Right lobe of liver (tissue), 4 donors: ENCODE measurements at regions not wholly inside any gene's neighbourhood (a gene's known extent, or its start where the extent isn't known, plus 50 kb on each side); places are given as distances from the start of the nearest gene placed in this dataset.

Experiments used
- POLR2A ChIP-seq: fragments of 450-650 bp; IDR thresholded peaks from one replicate; pipeline ENCODE4 v1.6.1; 2017; ENCODE audit warnings: antibody characterized with exemption, mild to moderate bottlenecking
- TF ChIP-seq, protein P1 (sequence below), 4 donors: fragments of 200-600 bp in 3 of 4; fragments of 450-650 bp in 1 of 4; IDR thresholded peaks; one replicate each; pipeline versions ENCODE4 v1.5.1 to v1.8.0; 2016 to 2022; ENCODE audit warnings: antibody characterized with exemption in 4 of 4, mild to moderate bottlenecking in 2 of 4
- donor health status: DM: no; HTN: no; CAD: no.
- donor health status: DM: no; HTN: no; CAD: no.
- donor health status: DM: no; HTN: yes; CAD: no.

GRCh38 chr13:47800593-47800992, 200.5 kb downstream of the SUCLA2 start:
- TF ChIP-seq, protein P1, sequence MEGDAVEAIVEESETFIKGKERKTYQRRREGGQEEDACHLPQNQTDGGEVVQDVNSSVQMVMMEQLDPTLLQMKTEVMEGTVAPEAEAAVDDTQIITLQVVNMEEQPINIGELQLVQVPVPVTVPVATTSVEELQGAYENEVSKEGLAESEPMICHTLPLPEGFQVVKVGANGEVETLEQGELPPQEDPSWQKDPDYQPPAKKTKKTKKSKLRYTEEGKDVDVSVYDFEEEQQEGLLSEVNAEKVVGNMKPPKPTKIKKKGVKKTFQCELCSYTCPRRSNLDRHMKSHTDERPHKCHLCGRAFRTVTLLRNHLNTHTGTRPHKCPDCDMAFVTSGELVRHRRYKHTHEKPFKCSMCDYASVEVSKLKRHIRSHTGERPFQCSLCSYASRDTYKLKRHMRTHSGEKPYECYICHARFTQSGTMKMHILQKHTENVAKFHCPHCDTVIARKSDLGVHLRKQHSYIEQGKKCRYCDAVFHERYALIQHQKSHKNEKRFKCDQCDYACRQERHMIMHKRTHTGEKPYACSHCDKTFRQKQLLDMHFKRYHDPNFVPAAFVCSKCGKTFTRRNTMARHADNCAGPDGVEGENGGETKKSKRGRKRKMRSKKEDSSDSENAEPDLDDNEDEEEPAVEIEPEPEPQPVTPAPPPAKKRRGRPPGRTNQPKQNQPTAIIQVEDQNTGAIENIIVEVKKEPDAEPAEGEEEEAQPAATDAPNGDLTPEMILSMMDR (IDR thresholded peaks at IDR 0.05) = no peak
- no peak for TF ChIP-seq POLR2A
